Keratinocyte (primary cell): ENCODE measurements at regions not wholly inside any gene's neighbourhood (a gene's known extent, or its start where the extent isn't known, plus 50 kb on each side); places are given as distances from the start of the nearest gene placed in this dataset.

ENCODE experiments used
- EZH2 ChIP-seq: IDR thresholded peaks from one replicate; pipeline ENCODE4 v1.6.1; 2012; ENCODE audit warnings: inconsistent platforms, mild to moderate bottlenecking, low read length, moderate library complexity
- TF ChIP-seq, protein P1 (sequence below), 3 experiments: IDR thresholded peaks in 1 of 3; conservative IDR thresholded peaks in 1 of 3; optimal IDR thresholded peaks in 1 of 3; 2 replicates in 2 of 3; 3 replicates in 1 of 3; pipeline versions ENCODE3 to v1.5.1; 2011; ENCODE audit warnings: low read length in 3 of 3, mild to moderate bottlenecking in 3 of 3, moderate library complexity in 2 of 3, control low read depth in 1 of 3, inconsistent platforms in 1 of 3; ENCODE audit not compliant: insufficient read depth in 2 of 3; ENCODE audit errors: extremely low read depth in 1 of 3

DNA sequence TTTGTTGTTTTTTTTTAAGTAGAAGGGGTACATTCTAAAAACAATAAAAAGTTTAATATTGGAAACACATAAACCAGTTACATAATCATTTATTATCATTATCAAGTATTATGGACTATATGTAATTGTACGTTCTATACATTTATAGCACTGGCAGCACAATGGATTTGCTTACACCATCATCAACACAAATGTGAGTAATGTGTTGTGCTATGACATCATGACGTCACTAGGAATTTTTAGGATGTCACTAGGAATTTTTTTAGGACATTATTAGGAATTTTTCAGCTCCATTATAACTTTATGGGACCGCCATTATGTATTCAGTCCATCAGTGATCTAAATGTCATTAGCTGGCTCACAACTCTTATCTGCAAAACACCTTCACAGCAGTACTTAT, 126.8 kb upstream of the SYT10 start:
- TF ChIP-seq, protein P1, sequence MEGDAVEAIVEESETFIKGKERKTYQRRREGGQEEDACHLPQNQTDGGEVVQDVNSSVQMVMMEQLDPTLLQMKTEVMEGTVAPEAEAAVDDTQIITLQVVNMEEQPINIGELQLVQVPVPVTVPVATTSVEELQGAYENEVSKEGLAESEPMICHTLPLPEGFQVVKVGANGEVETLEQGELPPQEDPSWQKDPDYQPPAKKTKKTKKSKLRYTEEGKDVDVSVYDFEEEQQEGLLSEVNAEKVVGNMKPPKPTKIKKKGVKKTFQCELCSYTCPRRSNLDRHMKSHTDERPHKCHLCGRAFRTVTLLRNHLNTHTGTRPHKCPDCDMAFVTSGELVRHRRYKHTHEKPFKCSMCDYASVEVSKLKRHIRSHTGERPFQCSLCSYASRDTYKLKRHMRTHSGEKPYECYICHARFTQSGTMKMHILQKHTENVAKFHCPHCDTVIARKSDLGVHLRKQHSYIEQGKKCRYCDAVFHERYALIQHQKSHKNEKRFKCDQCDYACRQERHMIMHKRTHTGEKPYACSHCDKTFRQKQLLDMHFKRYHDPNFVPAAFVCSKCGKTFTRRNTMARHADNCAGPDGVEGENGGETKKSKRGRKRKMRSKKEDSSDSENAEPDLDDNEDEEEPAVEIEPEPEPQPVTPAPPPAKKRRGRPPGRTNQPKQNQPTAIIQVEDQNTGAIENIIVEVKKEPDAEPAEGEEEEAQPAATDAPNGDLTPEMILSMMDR (optimal IDR thresholded peaks at IDR 0.05 in 1 of 3, IDR thresholded peaks at IDR 0.05 in 1 of 3, conservative IDR thresholded peaks at IDR 0.05 in 1 of 3; ENCODE audit: extremely low read depth in 1 of 3, insufficient read depth in 2 of 3, low read length in 3 of 3), result no peak
- no peak for TF ChIP-seq EZH2
